Smooth muscle cell (in vitro differentiated cells): ENCODE measurements at regions not wholly inside any gene's neighbourhood (a gene's known extent, or its start where the extent isn't known, plus 50 kb on each side); places are given as distances from the start of the nearest gene placed in this dataset.
"Not testable (repeated sequence)": the region's sequence is repeated elsewhere in the genome, so short reads cannot be mapped to it uniquely, and the experiment has no call there.

Experiments
- DNase-seq: peaks from one replicate; lab custom pipeline; 2025; ENCODE audit not compliant: unreplicated experiment; lab: John Stamatoyannopoulos, UW
- H2AFZ ChIP-seq: fragments of 200-600 bp; sonication (generic); 2 replicates; pipeline ENCODE4 v1.6.0; 2016; ENCODE audit warnings: antibody characterized with exemption, low read depth, mild to moderate bottlenecking
- H3F3A ChIP-seq: fragments of 200-600 bp; sonication (generic); 2 replicates; pipeline ENCODE4 v1.6.0; 2017; ENCODE audit warnings: antibody characterized with exemption, low read depth
- H3K27ac ChIP-seq: fragments of 200-600 bp; sonication (generic); 2 replicates; pipeline ENCODE4 v1.5.1; 2016; ENCODE audit warnings: low read depth, mild to moderate bottlenecking
- H3K27me3 ChIP-seq: fragments of 200-600 bp; sonication (generic); 2 replicates; pipeline ENCODE4 v1.6.1; 2016; ENCODE audit warnings: low read depth, mild to moderate bottlenecking
- H3K36me3 ChIP-seq: fragments of 200-600 bp; sonication (generic); 2 replicates; pipeline ENCODE4 v1.5.1; 2016; ENCODE audit warnings: low read depth
- H3K4me1 ChIP-seq: fragments of 200-600 bp; sonication (generic); 2 replicates; pipeline ENCODE4 v1.5.1; 2016; ENCODE audit warnings: low read depth
- H3K4me2 ChIP-seq: fragments of 200-600 bp; sonication (generic); 2 replicates; pipeline ENCODE4 v1.6.0; 2016; ENCODE audit warnings: mild to moderate bottlenecking
- H3K4me3 ChIP-seq: fragments of 200-600 bp; sonication (generic); 2 replicates; pipeline ENCODE4 v1.5.1; 2016; ENCODE audit warnings: mild to moderate bottlenecking
- H3K79me2 ChIP-seq: fragments of 200-600 bp; sonication (generic); 2 replicates; pipeline ENCODE4 v1.6.0; 2016; ENCODE audit warnings: low read depth, mild to moderate bottlenecking
- H3K9ac ChIP-seq: fragments of 200-600 bp; sonication (generic); 2 replicates; pipeline ENCODE4 v1.6.0; 2016; ENCODE audit warnings: low read depth
- H3K9me3 ChIP-seq: fragments of 200-600 bp; sonication (generic); replicated peaks from 2 replicates; pipeline ENCODE4 v1.5.1; 2016; ENCODE audit warnings: low read depth
- H4K20me1 ChIP-seq: fragments of 200-600 bp; sonication (generic); 2 replicates; pipeline ENCODE4 v1.6.0; 2016; ENCODE audit warnings: low read depth
- CTCF ChIP-seq: fragments of 200-600 bp; sonication (generic); IDR thresholded peaks from 2 replicates; pipeline ENCODE4 v1.5.1; 2017; ENCODE audit warnings: borderline replicate concordance, mild to moderate bottlenecking, antibody characterized with exemption; ENCODE audit not compliant: insufficient read depth, poor library complexity, severe bottlenecking
- WGBS: methylation state at CpG from one replicate; pipeline ENCODE4 v1.1.7; 2016; ENCODE audit warnings: low lambda C conversion rate; 5-methylcytosine and 5-hydroxymethylcytosine counted together

DNA sequence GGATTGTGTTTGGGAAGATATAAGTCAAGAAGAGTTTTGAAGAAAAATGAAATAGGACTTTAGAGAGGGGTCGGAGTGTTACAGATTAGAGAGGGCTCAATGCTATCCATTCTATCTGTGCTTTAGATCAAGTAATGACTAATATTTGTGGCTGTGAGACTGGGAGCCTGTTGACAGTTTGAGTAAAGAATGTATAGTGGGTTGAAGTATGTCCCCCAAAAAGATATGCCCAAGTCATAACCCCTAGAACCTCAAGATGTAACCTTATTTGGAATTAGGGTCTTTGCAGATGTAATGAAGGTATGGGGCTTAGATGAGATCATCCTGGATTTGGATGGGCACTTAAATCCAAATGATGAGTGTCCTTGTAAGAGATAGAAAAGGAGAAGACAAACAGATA, 55.3 kb upstream of the SERPINE2 start:
- no peak for DNase-seq
- H3K9ac ChIP-seq, result no peak overlapping the region
- H3K9me3 ChIP-seq, result no peaks in the 10 kb centered on the region
- no peak for TF ChIP-seq CTCF
- H3K4me3 ChIP-seq, result no peak overlapping the region
- H3K4me1 ChIP-seq, result no peaks in the 10 kb centered on the region
- no peak overlapping the region for H3K4me2 ChIP-seq
- H4K20me1 ChIP-seq, result no peaks in the 10 kb centered on the region
- no peaks in the 10 kb centered on the region for H3K79me2 ChIP-seq
- WGBS, result 19% methylated on average over 1 of the region's 1 CpG
- no peak overlapping the region for H2AFZ ChIP-seq
- no peaks in the 10 kb centered on the region for H3F3A ChIP-seq
- no peaks in the 10 kb centered on the region for H3K36me3 ChIP-seq
- no peak overlapping the region for H3K27ac ChIP-seq
- no peaks in the 10 kb centered on the region for H3K27me3 ChIP-seq

- not testable (repeated sequence) for DNase-seq, H3K79me2 ChIP-seq, H3K4me1 ChIP-seq, H3F3A ChIP-seq, H3K4me3 ChIP-seq, H3K9ac ChIP-seq, H4K20me1 ChIP-seq, H3K27me3 ChIP-seq, H3K4me2 ChIP-seq, H3K36me3 ChIP-seq, H3K27ac ChIP-seq, H3K9me3 ChIP-seq, H2AFZ ChIP-seq
- 85% methylated on average over 5 of the region's 5 CpGs for WGBS
These were observed 52.6 kb upstream of the SERPINE2 start for GRCh38 chr2:224091671-224092070.

DNA sequence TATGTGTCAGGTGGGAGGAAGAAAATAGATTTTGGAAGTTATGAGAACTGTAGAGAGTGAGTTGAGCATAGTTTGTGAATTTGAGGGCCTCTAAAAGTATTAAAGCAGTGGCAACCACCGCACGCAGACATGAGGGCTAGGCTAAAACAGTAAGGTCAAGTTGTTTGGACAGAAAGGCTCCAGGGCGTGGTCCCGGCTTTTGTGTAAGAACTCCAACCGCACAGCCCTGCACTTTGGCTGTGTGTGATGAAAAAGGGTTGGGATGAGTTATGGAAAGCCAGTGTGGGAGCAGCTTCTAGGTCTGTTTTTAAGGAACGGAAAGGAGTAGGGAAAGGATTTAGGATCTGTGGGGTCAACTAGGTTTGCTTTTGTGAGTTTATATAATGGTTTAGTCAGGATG, 50.5 kb upstream of the SERPINE2 start:
- not testable (repeated sequence) for H3K9me3 ChIP-seq, H3K4me3 ChIP-seq, H3K27me3 ChIP-seq, H3F3A ChIP-seq, H3K79me2 ChIP-seq, H3K27ac ChIP-seq, DNase-seq, H3K9ac ChIP-seq, H4K20me1 ChIP-seq, H3K36me3 ChIP-seq, H2AFZ ChIP-seq, H3K4me2 ChIP-seq
- 95% methylated on average over 6 of the region's 6 CpGs for WGBS
- peaks cover 15% of the 10 kb centered on the region for H3K4me1 ChIP-seq
